ENCODE measurements at regions not wholly inside any gene's neighbourhood (a gene's known extent, or its start where the extent isn't known, plus 50 kb on each side); places are given as distances from the start of the nearest gene placed in this dataset.

DNA sequence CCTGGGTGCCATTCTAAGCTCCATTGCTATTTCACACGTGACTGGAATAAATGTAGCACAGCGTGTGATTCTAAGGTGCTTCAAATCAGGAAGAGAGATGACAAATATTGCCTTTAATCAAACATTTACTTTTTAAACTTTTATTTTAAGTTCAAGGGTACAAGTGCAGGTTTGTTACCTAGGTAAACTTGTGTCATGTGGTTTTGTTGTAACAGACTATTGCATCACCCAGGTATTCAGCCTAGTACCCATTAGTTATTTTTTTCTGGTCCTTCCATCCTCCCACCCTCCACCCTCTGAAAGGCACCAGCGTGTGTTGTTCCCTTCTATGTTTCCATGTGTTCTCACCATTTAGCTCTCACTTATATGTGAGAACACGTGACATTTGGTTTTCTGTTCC lies 510.8 kb downstream of the PLOD2 start:
- Histone ChIP-seq H4K20me1 (ENCODE audit: control insufficient read depth, extremely low read depth, insufficient read depth, low read length) (no peaks in the 10 kb centered on the region), H3K4me2 (ENCODE audit: extremely low read depth, insufficient read depth, low read length) (no peak overlapping the region), H3K9me3 (ENCODE audit: control insufficient read depth, insufficient read depth, low read depth, low read length) (no peaks in the 10 kb centered on the region), H3K27me3 (ENCODE audit: control insufficient read depth, insufficient read depth, low read length) (no peaks in the 10 kb centered on the region), H3K4me1 (ENCODE audit: control insufficient read depth, extremely low read depth, insufficient read depth, low read length) (no peaks in the 10 kb centered on the region), H3K27ac (ENCODE audit: insufficient read depth, low read length) (no peak overlapping the region), H2AFZ (ENCODE audit: low read length) (no peak overlapping the region), H3K4me3 (replicated peaks in 1 of 4; ENCODE audit: control extremely low read depth in 1 of 4, insufficient read depth in 1 of 4, low read depth in 3 of 4, low read length in 4 of 4) (no peak overlapping the region), H3K36me3 (ENCODE audit: control insufficient read depth, insufficient read depth, low read length) (no peaks in the 10 kb centered on the region), H3K9ac (ENCODE audit: insufficient read depth, low read length) (no peak overlapping the region), H3K79me2 (ENCODE audit: control insufficient read depth, insufficient read depth, low read length) (no peaks in the 10 kb centered on the region)
- DNase-seq (ENCODE audit: low read depth in 2 of 2), result no peak
- TF ChIP-seq EZH2 (IDR thresholded peaks at IDR 0.05; ENCODE audit: low read length, missing control alignments), result no peak
- TF ChIP-seq CTCF (conservative IDR thresholded peaks at IDR 0.05 in 1 of 2, IDR thresholded peaks at IDR 0.05 in 1 of 2; ENCODE audit: low read depth in 1 of 2, low read length in 2 of 2), result no peak

GRCh38 chr3:145671121-145671520 lies 489.9 kb downstream of the PLOD2 start:
- H3K36me3 ChIP-seq (ENCODE audit: control insufficient read depth, insufficient read depth, low read length), result no peaks in the 10 kb centered on the region
- no peaks in the 10 kb centered on the region for H3K79me2 ChIP-seq (ENCODE audit: control insufficient read depth, insufficient read depth, low read length)
- no peaks in the 10 kb centered on the region for H3K9me3 ChIP-seq (ENCODE audit: control insufficient read depth, insufficient read depth, low read depth, low read length)
- no peak overlapping the region for H2AFZ ChIP-seq (ENCODE audit: low read length)
- H3K4me1 ChIP-seq (ENCODE audit: control insufficient read depth, extremely low read depth, insufficient read depth, low read length), result no peaks in the 10 kb centered on the region
- H3K27me3 ChIP-seq (ENCODE audit: control insufficient read depth, insufficient read depth, low read length), result no peaks in the 10 kb centered on the region
- H3K9ac ChIP-seq (ENCODE audit: insufficient read depth, low read length), result no peak overlapping the region
- H4K20me1 ChIP-seq (ENCODE audit: control insufficient read depth, extremely low read depth, insufficient read depth, low read length), result no peaks in the 10 kb centered on the region
- no peak for DNase-seq (ENCODE audit: low read depth in 2 of 2)
- H3K4me2 ChIP-seq (ENCODE audit: extremely low read depth, insufficient read depth, low read length), result no peak overlapping the region
- no peak overlapping the region for H3K4me3 ChIP-seq (replicated peaks in 1 of 4; ENCODE audit: control extremely low read depth in 1 of 4, insufficient read depth in 1 of 4, low read depth in 3 of 4, low read length in 4 of 4)
- TF ChIP-seq CTCF (conservative IDR thresholded peaks at IDR 0.05 in 1 of 2, IDR thresholded peaks at IDR 0.05 in 1 of 2; ENCODE audit: low read depth in 1 of 2, low read length in 2 of 2), result no peak
- no peak for TF ChIP-seq EZH2 (IDR thresholded peaks at IDR 0.05; ENCODE audit: low read length, missing control alignments)
- H3K27ac ChIP-seq (ENCODE audit: insufficient read depth, low read length), result no peak overlapping the region

- Histone ChIP-seq H3K4me3 (replicated peaks in 1 of 4; ENCODE audit: control extremely low read depth in 1 of 4, insufficient read depth in 1 of 4, low read depth in 3 of 4, low read length in 4 of 4) (no peak overlapping the region), H3K36me3 (ENCODE audit: control insufficient read depth, insufficient read depth, low read length) (no peaks in the 10 kb centered on the region), H3K9ac (ENCODE audit: insufficient read depth, low read length) (no peak overlapping the region), H3K9me3 (ENCODE audit: control insufficient read depth, insufficient read depth, low read depth, low read length) (no peaks in the 10 kb centered on the region), H3K27me3 (ENCODE audit: control insufficient read depth, insufficient read depth, low read length) (no peaks in the 10 kb centered on the region), H2AFZ (ENCODE audit: low read length) (peak overlapping the region; percentile 7), H3K4me1 (ENCODE audit: control insufficient read depth, extremely low read depth, insufficient read depth, low read length) (no peaks in the 10 kb centered on the region), H3K4me2 (ENCODE audit: extremely low read depth, insufficient read depth, low read length) (no peak overlapping the region), H4K20me1 (ENCODE audit: control insufficient read depth, extremely low read depth, insufficient read depth, low read length) (no peaks in the 10 kb centered on the region), H3K27ac (ENCODE audit: insufficient read depth, low read length) (no peak overlapping the region), H3K79me2 (ENCODE audit: control insufficient read depth, insufficient read depth, low read length) (no peaks in the 10 kb centered on the region)
- TF ChIP-seq CTCF (conservative IDR thresholded peaks at IDR 0.05 in 1 of 2, IDR thresholded peaks at IDR 0.05 in 1 of 2; ENCODE audit: low read depth in 1 of 2, low read length in 2 of 2) (no peak), EZH2 (IDR thresholded peaks at IDR 0.05; ENCODE audit: low read length, missing control alignments) (no peak)
- DNase-seq (ENCODE audit: low read depth in 2 of 2), result no peak
Measured at GRCh38 chr3:145673838-145674237, 487.1 kb downstream of the PLOD2 start.
